ENCODE measurements at regions not wholly inside any gene's neighbourhood (a gene's known extent, or its start where the extent isn't known, plus 50 kb on each side); places are given as distances from the start of the nearest gene placed in this dataset.

DNA sequence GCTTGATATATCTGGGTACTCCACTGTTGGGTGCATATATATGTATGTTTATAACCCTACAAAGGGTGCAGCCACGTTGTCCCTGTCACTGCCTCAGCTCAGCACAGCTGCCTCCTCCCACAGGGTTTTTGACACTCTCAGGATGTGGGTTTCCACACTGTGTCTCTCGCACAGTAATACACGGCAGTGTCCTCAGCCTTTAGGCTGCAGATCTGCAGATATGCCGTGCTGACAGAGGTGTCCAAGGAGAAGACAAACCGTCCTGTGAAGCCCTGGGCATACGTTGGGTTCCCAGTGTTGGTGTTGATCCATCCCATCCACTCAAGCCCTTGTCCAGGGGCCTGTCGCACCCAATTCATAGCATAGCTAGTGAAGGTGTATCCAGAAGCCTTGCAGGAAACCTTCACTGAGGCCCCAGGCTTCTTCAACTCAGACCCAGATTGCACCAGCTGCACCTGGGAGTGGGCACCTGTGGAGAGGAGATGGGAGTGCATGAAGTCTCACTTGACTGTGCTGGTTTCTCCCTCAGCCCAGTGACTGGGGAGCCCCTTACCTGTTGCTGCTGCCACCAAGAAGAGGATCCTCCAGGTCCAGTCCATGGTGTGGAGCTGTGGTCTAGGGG is 498.7 kb downstream of the TMEM121 start:
- TF ChIP-seq, protein P1, sequence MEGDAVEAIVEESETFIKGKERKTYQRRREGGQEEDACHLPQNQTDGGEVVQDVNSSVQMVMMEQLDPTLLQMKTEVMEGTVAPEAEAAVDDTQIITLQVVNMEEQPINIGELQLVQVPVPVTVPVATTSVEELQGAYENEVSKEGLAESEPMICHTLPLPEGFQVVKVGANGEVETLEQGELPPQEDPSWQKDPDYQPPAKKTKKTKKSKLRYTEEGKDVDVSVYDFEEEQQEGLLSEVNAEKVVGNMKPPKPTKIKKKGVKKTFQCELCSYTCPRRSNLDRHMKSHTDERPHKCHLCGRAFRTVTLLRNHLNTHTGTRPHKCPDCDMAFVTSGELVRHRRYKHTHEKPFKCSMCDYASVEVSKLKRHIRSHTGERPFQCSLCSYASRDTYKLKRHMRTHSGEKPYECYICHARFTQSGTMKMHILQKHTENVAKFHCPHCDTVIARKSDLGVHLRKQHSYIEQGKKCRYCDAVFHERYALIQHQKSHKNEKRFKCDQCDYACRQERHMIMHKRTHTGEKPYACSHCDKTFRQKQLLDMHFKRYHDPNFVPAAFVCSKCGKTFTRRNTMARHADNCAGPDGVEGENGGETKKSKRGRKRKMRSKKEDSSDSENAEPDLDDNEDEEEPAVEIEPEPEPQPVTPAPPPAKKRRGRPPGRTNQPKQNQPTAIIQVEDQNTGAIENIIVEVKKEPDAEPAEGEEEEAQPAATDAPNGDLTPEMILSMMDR (conservative IDR thresholded peaks at IDR 0.05; ENCODE audit: low read depth, low read length), result no peak
- no peak for TF ChIP-seq EZH2phosphoT487 (IDR thresholded peaks at IDR 0.05; ENCODE audit: borderline replicate concordance, low read length)
- no peak for TF ChIP-seq EZH2 (IDR thresholded peaks at IDR 0.05; ENCODE audit: low read length, unreplicated experiment)
